ENCODE measurements at regions not wholly inside any gene's neighbourhood (a gene's known extent, or its start where the extent isn't known, plus 50 kb on each side); places are given as distances from the start of the nearest gene placed in this dataset.

GRCh38 chr10:3691482-3691881 lies 93.5 kb downstream of the KLF6 start:
- no peak for TF ChIP-seq ZFP30 (CRISPR knock-in tag; IDR thresholded peaks at IDR 0.05)
- TF ChIP-seq ZNF565 (CRISPR knock-in tag; conservative IDR thresholded peaks at IDR 0.05; ENCODE audit: low read depth), result no peak
- TF ChIP-seq PPARA (CRISPR knock-in tag; IDR thresholded peaks at IDR 0.05; ENCODE audit: borderline replicate concordance), result no peak
- no peak for TF ChIP-seq BACH2 (CRISPR knock-in tag; IDR thresholded peaks at IDR 0.05; ENCODE audit: borderline replicate concordance)
- TF ChIP-seq ISL1 (CRISPR knock-in tag; IDR thresholded peaks at IDR 0.05), result no peak
- TF ChIP-seq POU6F1 (CRISPR knock-in tag; IDR thresholded peaks at IDR 0.05; ENCODE audit: borderline replicate concordance, low read depth), result no peak
- no peak for TF ChIP-seq ZFP3 (CRISPR knock-in tag; IDR thresholded peaks at IDR 0.05)
- TF ChIP-seq TSHZ2 (CRISPR knock-in tag; IDR thresholded peaks at IDR 0.05), result no peak
- TF ChIP-seq GLIS3 (CRISPR knock-in tag; IDR thresholded peaks at IDR 0.05), result no peak
- no peak for TF ChIP-seq TOX (CRISPR knock-in tag; IDR thresholded peaks at IDR 0.05; ENCODE audit: borderline replicate concordance)
- TF ChIP-seq SNAI2 (CRISPR knock-in tag; IDR thresholded peaks at IDR 0.05), result no peak
- ATAC-seq, result peak; percentile 65

GRCh38 chr10:3689871-3690510 lies 95.0 kb downstream of the KLF6 start:
- TF ChIP-seq ZFP3 (CRISPR knock-in tag; IDR thresholded peaks at IDR 0.05) (no peak), GLIS3 (CRISPR knock-in tag; IDR thresholded peaks at IDR 0.05) (no peak), CSRNP3 (CRISPR knock-in tag; IDR thresholded peaks at IDR 0.05) (no peak)
- no peak for ATAC-seq

- no peak for ATAC-seq
- TF ChIP-seq CREB5 (CRISPR knock-in tag; IDR thresholded peaks at IDR 0.05; ENCODE audit: low read depth), result no peak
- TF ChIP-seq TSHZ2 (CRISPR knock-in tag; IDR thresholded peaks at IDR 0.05), result no peak
- TF ChIP-seq ZNF565 (CRISPR knock-in tag; conservative IDR thresholded peaks at IDR 0.05; ENCODE audit: low read depth), result no peak
- TF ChIP-seq CSDC2 (CRISPR knock-in tag; IDR thresholded peaks at IDR 0.05), result no peak
- TF ChIP-seq OSR1 (CRISPR knock-in tag; IDR thresholded peaks at IDR 0.05), result no peak
- no peak for TF ChIP-seq GLIS3 (CRISPR knock-in tag; IDR thresholded peaks at IDR 0.05)
- TF ChIP-seq ISL1 (CRISPR knock-in tag; IDR thresholded peaks at IDR 0.05), result no peak
- no peak for TF ChIP-seq ARNTL (CRISPR knock-in tag; IDR thresholded peaks at IDR 0.05; ENCODE audit: borderline replicate concordance, low read depth)
- no peak for TF ChIP-seq ZFP30 (CRISPR knock-in tag; IDR thresholded peaks at IDR 0.05)
- no peak for TF ChIP-seq TOX (CRISPR knock-in tag; IDR thresholded peaks at IDR 0.05; ENCODE audit: borderline replicate concordance)
- no peak for TF ChIP-seq ZNF70 (CRISPR knock-in tag; IDR thresholded peaks at IDR 0.05)
- TF ChIP-seq BACH2 (CRISPR knock-in tag; IDR thresholded peaks at IDR 0.05; ENCODE audit: borderline replicate concordance), result no peak
- TF ChIP-seq ZC3H10 (CRISPR knock-in tag; IDR thresholded peaks at IDR 0.05), result no peak
- no peak for TF ChIP-seq RARB (CRISPR knock-in tag; IDR thresholded peaks at IDR 0.05)
- TF ChIP-seq CSRNP3 (CRISPR knock-in tag; IDR thresholded peaks at IDR 0.05), result no peak
Observed at GRCh38 chr10:3687510-3688081, 97.4 kb downstream of the KLF6 start.
